ENCODE measurements at regions not wholly inside any gene's neighbourhood (a gene's known extent, or its start where the extent isn't known, plus 50 kb on each side); places are given as distances from the start of the nearest gene placed in this dataset.
A peak's percentile ranks its signal among the peaks of the same experiment; 100 is the strongest.

- Histone ChIP-seq H3K9ac (ENCODE audit: low read depth, low read length) (no peak overlapping the region), H3K36me3 (ENCODE audit: insufficient read depth, low read depth, low read length) (no peaks in the 10 kb centered on the region), H3K27ac (ENCODE audit: low read length) (no peak overlapping the region), H3K4me1 (ENCODE audit: insufficient read depth, low read length) (no peaks in the 10 kb centered on the region), H3K9me3 (ENCODE audit: insufficient read depth, low read depth, low read length) (no peaks in the 10 kb centered on the region), H3K4me3 (ENCODE audit: low read length) (no peak overlapping the region), H3K27me3 (ENCODE audit: insufficient read depth, low read length) (no peaks in the 10 kb centered on the region)
Measured at GRCh38 chr3:178277605-178278004, 258.6 kb upstream of the KCNMB2 start.

DNA sequence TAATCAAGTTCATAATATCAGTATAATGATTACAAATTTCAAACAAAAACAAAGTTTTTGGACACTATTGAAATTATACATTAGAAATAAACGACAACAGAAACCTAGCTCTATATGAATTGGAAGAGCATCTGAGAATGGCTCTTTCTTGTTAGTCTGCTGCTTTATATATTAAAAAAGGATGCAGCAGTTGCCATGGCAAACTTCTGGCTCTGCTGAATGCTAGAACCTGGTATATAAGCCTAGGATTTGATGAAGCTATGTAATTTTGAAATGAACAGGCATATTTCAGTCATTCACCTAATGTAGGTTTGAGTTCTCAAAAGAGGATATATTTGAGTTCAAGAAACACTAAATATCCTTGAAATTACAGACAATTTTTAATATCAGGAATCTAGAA is 252.7 kb upstream of the KCNMB2 start:
- Histone ChIP-seq H3K9ac (ENCODE audit: low read depth, low read length) (no peak overlapping the region), H3K4me1 (ENCODE audit: insufficient read depth, low read length) (peaks cover 10% of the 10 kb centered on the region; the same call in 1 of the 2 replicates), H3K27ac (ENCODE audit: low read length) (no peak overlapping the region), H3K4me3 (ENCODE audit: low read length) (no peak overlapping the region), H3K9me3 (ENCODE audit: insufficient read depth, low read depth, low read length) (no peaks in the 10 kb centered on the region), H3K36me3 (ENCODE audit: insufficient read depth, low read depth, low read length) (no peaks in the 10 kb centered on the region), H3K27me3 (ENCODE audit: insufficient read depth, low read length) (no peaks in the 10 kb centered on the region)

DNA sequence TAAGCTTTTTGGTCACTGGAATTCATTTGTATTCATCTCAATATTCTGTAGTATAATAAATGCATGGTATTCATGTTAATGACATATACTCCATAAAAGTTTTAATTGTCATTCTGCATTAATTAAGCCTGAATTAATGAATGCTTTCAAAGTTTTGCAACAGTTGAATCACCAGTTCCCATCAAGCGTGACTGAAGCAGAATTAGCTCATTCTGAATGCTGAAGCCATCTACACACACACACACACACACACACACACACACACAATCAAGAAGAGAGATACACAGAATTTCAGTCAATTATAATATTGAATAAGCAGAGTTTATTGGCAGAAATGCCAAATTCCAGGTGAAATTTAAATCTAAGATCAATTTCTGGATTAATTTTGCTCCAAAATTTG is 252.1 kb upstream of the KCNMB2 start:
- H3K9ac ChIP-seq (ENCODE audit: low read depth, low read length): no peak overlapping the region
- no peaks in the 10 kb centered on the region for H3K9me3 ChIP-seq (ENCODE audit: insufficient read depth, low read depth, low read length)

DNA sequence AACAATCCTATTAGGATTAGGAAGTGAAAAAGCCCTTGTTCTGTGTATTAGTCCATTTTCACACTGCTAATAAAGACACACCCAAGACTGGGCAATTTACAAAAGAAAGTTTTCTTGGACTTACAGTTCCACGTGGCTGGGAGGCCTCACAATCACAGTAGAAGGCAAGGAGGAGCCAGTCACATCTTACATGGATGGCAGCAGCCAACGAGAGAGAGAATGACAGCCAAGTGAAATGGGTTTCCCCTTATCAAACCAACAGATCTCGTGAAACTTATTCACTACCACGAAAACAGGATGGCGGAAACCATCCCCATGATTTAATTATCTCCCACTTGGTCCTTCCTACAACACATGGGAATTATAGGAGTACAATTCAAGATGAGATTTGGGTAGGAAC is 248.2 kb upstream of the KCNMB2 start:
- no peak overlapping the region for H3K9ac ChIP-seq (ENCODE audit: low read depth, low read length)
- H3K36me3 ChIP-seq (ENCODE audit: insufficient read depth, low read depth, low read length): no peaks in the 10 kb centered on the region
- no peaks in the 10 kb centered on the region for H3K27me3 ChIP-seq (ENCODE audit: insufficient read depth, low read length)
- H3K9me3 ChIP-seq (ENCODE audit: insufficient read depth, low read depth, low read length): no peaks in the 10 kb centered on the region
- no peak overlapping the region for H3K27ac ChIP-seq (ENCODE audit: low read length)
- H3K4me1 ChIP-seq (ENCODE audit: insufficient read depth, low read length): peaks cover 10% of the 10 kb centered on the region; the same call in 1 of the 2 replicates
- H3K4me3 ChIP-seq (ENCODE audit: low read length): no peak overlapping the region

More for the DNA sequence above, 252.1 kb upstream of the KCNMB2 start:
- Histone ChIP-seq H3K27me3 (ENCODE audit: insufficient read depth, low read length) (no peaks in the 10 kb centered on the region), H3K4me3 (ENCODE audit: low read length) (peak overlapping the region; percentile 13; the same call in 1 of the 2 replicates), H3K27ac (ENCODE audit: low read length) (no peak overlapping the region), H3K4me1 (ENCODE audit: insufficient read depth, low read length) (peaks cover 10% of the 10 kb centered on the region; the same call in 1 of the 2 replicates), H3K36me3 (ENCODE audit: insufficient read depth, low read depth, low read length) (no peaks in the 10 kb centered on the region)

- Histone ChIP-seq H3K27ac (ENCODE audit: low read length) (no peak overlapping the region), H3K27me3 (ENCODE audit: insufficient read depth, low read length) (no peaks in the 10 kb centered on the region), H3K4me3 (ENCODE audit: low read length) (no peak overlapping the region), H3K4me1 (ENCODE audit: insufficient read depth, low read length) (peaks cover 4% of the 10 kb centered on the region; the same call in 1 of the 2 replicates), H3K9ac (ENCODE audit: low read depth, low read length) (no peak overlapping the region), H3K36me3 (ENCODE audit: insufficient read depth, low read depth, low read length) (no peaks in the 10 kb centered on the region), H3K9me3 (ENCODE audit: insufficient read depth, low read depth, low read length) (no peaks in the 10 kb centered on the region)
Measured at GRCh38 chr3:178289544-178290160, 246.6 kb upstream of the KCNMB2 start.

DNA sequence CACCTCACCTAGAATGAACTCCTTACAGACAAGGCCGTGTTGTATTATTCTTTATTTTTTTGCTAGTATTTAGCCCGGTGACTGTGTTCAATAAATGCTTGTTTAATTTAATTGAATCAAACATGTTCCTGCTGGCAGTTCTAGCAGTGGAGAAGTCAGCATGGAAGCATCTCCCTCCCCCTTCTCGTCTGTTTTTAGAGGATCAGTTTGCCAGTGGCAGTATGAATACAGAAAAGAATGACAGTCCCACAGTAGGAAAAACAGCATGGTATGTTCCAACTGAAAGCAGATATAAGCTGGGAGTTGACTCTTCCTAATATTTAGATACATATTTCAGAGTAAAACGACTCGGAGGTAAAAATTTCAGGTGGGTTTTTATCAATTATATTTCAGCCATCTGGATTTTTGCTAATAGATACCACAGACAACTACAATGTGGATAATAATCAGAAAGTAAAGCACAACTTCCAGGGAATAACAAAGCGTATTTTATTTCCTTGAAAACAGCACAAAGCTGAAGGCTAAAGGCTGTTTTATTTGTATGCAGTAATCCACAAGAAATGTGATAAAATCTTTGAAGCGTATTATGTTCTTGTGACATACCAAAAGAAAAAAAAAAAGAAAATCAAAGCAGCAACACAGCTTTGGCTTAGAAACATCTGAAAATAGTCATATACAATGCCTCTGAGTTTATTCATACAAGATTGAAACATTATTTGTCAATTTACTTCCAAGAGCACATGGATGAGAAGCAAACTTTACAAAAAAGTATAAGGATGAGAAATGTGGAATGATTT is 244.5 kb upstream of the KCNMB2 start:
- H3K27me3 ChIP-seq (ENCODE audit: insufficient read depth, low read length): no peaks in the 10 kb centered on the region
- H3K9me3 ChIP-seq (ENCODE audit: insufficient read depth, low read depth, low read length): no peaks in the 10 kb centered on the region
- H3K36me3 ChIP-seq (ENCODE audit: insufficient read depth, low read depth, low read length): no peaks in the 10 kb centered on the region
- H3K4me1 ChIP-seq (ENCODE audit: insufficient read depth, low read length): no peaks in the 10 kb centered on the region
- H3K4me3 ChIP-seq (ENCODE audit: low read length): no peak overlapping the region
- no peak overlapping the region for H3K9ac ChIP-seq (ENCODE audit: low read depth, low read length)
- H3K27ac ChIP-seq (ENCODE audit: low read length): no peak overlapping the region

GRCh38 chr3:178295292-178295912 is 240.8 kb upstream of the KCNMB2 start:
- no peaks in the 10 kb centered on the region; the same call in 1 of the 2 replicates for H3K4me1 ChIP-seq (ENCODE audit: insufficient read depth, low read length)
- H3K36me3 ChIP-seq (ENCODE audit: insufficient read depth, low read depth, low read length): no peaks in the 10 kb centered on the region
- H3K4me3 ChIP-seq (ENCODE audit: low read length): no peak overlapping the region
- no peak overlapping the region for H3K9ac ChIP-seq (ENCODE audit: low read depth, low read length)
- no peaks in the 10 kb centered on the region for H3K9me3 ChIP-seq (ENCODE audit: insufficient read depth, low read depth, low read length)
- H3K27me3 ChIP-seq (ENCODE audit: insufficient read depth, low read length): no peaks in the 10 kb centered on the region
- H3K27ac ChIP-seq (ENCODE audit: low read length): no peak overlapping the region

DNA sequence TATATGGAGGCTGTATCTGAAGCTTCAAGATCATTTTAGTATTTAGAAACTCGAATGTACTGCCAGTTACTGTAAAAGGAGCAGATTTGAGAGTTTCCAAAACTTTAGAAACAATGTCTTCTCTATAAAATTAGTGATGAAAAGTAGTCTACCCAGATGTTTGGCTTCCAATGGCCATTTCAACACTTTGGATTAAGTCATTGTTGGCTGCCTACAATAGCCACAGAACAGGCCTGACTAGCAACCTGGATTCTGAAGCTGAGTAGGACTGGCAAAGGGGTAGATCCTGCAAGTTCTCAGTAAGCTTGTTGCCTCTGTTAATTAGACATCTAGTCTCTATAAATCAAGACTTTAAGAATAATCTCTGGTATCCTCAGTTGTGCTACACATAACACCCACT is 239.0 kb upstream of the KCNMB2 start:
- Histone ChIP-seq H3K27me3 (ENCODE audit: insufficient read depth, low read length) (no peaks in the 10 kb centered on the region), H3K36me3 (ENCODE audit: insufficient read depth, low read depth, low read length) (no peaks in the 10 kb centered on the region), H3K9me3 (ENCODE audit: insufficient read depth, low read depth, low read length) (no peaks in the 10 kb centered on the region)

GRCh38 chr3:178297740-178298139 is 238.5 kb upstream of the KCNMB2 start:
- no peak overlapping the region for H3K27ac ChIP-seq (ENCODE audit: low read length)
- H3K36me3 ChIP-seq (ENCODE audit: insufficient read depth, low read depth, low read length): no peaks in the 10 kb centered on the region
- no peak overlapping the region for H3K9ac ChIP-seq (ENCODE audit: low read depth, low read length)
- no peaks in the 10 kb centered on the region for H3K27me3 ChIP-seq (ENCODE audit: insufficient read depth, low read length)
- H3K4me1 ChIP-seq (ENCODE audit: insufficient read depth, low read length): no peaks in the 10 kb centered on the region; the same call in 1 of the 2 replicates
- H3K9me3 ChIP-seq (ENCODE audit: insufficient read depth, low read depth, low read length): no peaks in the 10 kb centered on the region
- H3K4me3 ChIP-seq (ENCODE audit: low read length): no peak overlapping the region

More for the DNA sequence above, 239.0 kb upstream of the KCNMB2 start:
- H3K27ac ChIP-seq (ENCODE audit: low read length): no peak overlapping the region
- no peaks in the 10 kb centered on the region; the same call in 1 of the 2 replicates for H3K4me1 ChIP-seq (ENCODE audit: insufficient read depth, low read length)
- no peak overlapping the region for H3K4me3 ChIP-seq (ENCODE audit: low read length)
- H3K9ac ChIP-seq (ENCODE audit: low read depth, low read length): no peak overlapping the region

GRCh38 chr3:178300441-178300959 is 235.7 kb upstream of the KCNMB2 start:
- Histone ChIP-seq H3K9ac (ENCODE audit: low read depth, low read length) (no peak overlapping the region), H3K4me1 (ENCODE audit: insufficient read depth, low read length) (no peaks in the 10 kb centered on the region; the same call in 1 of the 2 replicates), H3K9me3 (ENCODE audit: insufficient read depth, low read depth, low read length) (no peaks in the 10 kb centered on the region)

GRCh38 chr3:178302966-178303930 is 233.0 kb upstream of the KCNMB2 start:
- Histone ChIP-seq H3K9me3 (ENCODE audit: insufficient read depth, low read depth, low read length) (no peaks in the 10 kb centered on the region), H3K27me3 (ENCODE audit: insufficient read depth, low read length) (no peaks in the 10 kb centered on the region), H3K4me1 (ENCODE audit: insufficient read depth, low read length) (no peaks in the 10 kb centered on the region; the same call in 1 of the 2 replicates), H3K9ac (ENCODE audit: low read depth, low read length) (no peak overlapping the region), H3K27ac (ENCODE audit: low read length) (no peak overlapping the region), H3K4me3 (ENCODE audit: low read length) (no peak overlapping the region), H3K36me3 (ENCODE audit: insufficient read depth, low read depth, low read length) (no peaks in the 10 kb centered on the region)

More at GRCh38 chr3:178300441-178300959, 235.7 kb upstream of the KCNMB2 start:
- Histone ChIP-seq H3K27ac (ENCODE audit: low read length) (no peak overlapping the region), H3K36me3 (ENCODE audit: insufficient read depth, low read depth, low read length) (no peaks in the 10 kb centered on the region), H3K27me3 (ENCODE audit: insufficient read depth, low read length) (no peaks in the 10 kb centered on the region), H3K4me3 (ENCODE audit: low read length) (no peak overlapping the region)
